Liver (tissue), 8 donors: ENCODE measurements at regions not wholly inside any gene's neighbourhood (a gene's known extent, or its start where the extent isn't known, plus 50 kb on each side); places are given as distances from the start of the nearest gene placed in this dataset.

ENCODE experiments used
- DNase-seq: peaks from one replicate; pipeline ENCODE4 v3.0.0-alpha.2; 2017; ENCODE audit warnings: low spot score
- H3K27ac ChIP-seq, 2 donors: one replicate each; pipeline ENCODE4 v1.7.0; 2013; ENCODE audit warnings: inconsistent platforms in 2 of 2, low read length in 2 of 2, control low read depth in 1 of 2, low read depth in 1 of 2, mild to moderate bottlenecking in 1 of 2
- H3K27me3 ChIP-seq, 4 donors: one replicate each; pipeline versions ENCODE4 v1.6.1 to v1.7.0; 2013; ENCODE audit warnings: low read length in 3 of 4, inconsistent platforms in 1 of 4, mild to moderate bottlenecking in 1 of 4, moderate library complexity in 1 of 4; ENCODE audit not compliant: control insufficient read depth in 4 of 4, insufficient read depth in 4 of 4
- H3K36me3 ChIP-seq, 4 donors: one replicate each; pipeline versions ENCODE4 v1.6.1 to v1.7.0; 2013; ENCODE audit warnings: low read length in 3 of 4, mild to moderate bottlenecking in 3 of 4, low read depth in 1 of 4, moderate library complexity in 1 of 4; ENCODE audit not compliant: control insufficient read depth in 4 of 4, insufficient read depth in 3 of 4
- H3K4me1 ChIP-seq, 4 donors: one replicate each; pipeline versions ENCODE4 v1.6.1 to v1.7.0; 2013; ENCODE audit warnings: low read length in 3 of 4, mild to moderate bottlenecking in 3 of 4, moderate library complexity in 1 of 4; ENCODE audit not compliant: control insufficient read depth in 4 of 4, insufficient read depth in 4 of 4
- H3K4me3 ChIP-seq, 3 donors: one replicate each; pipeline versions ENCODE4 v1.6.1 to v1.7.0; 2013; ENCODE audit warnings: low read length in 3 of 3, control low read depth in 1 of 3, low read depth in 1 of 3, mild to moderate bottlenecking in 1 of 3
- H3K9ac ChIP-seq, 2 donors: one replicate each; pipeline ENCODE4 v1.7.0; 2013; ENCODE audit warnings: low read length in 2 of 2, mild to moderate bottlenecking in 2 of 2, moderate library complexity in 2 of 2, control low read depth in 1 of 2, low read depth in 1 of 2
- H3K9me3 ChIP-seq, 4 donors: one replicate each; pipeline versions ENCODE4 v1.6.1 to v1.7.0; 2013; ENCODE audit warnings: low read length in 3 of 4; ENCODE audit not compliant: control insufficient read depth in 4 of 4
- ATF3 ChIP-seq: IDR thresholded peaks from 2 replicates; pipeline ENCODE4 v1.6.1; 2016; ENCODE audit warnings: antibody characterized with exemption
- CTCF ChIP-seq: fragments of 150-350 bp; IDR thresholded peaks from 2 replicates; pipeline ENCODE4 v1.5.1; 2017; ENCODE audit warnings: improper control_type of control experiment, low read depth, low read length; ENCODE audit not compliant: missing input control
- EGR1 ChIP-seq, 2 donors: IDR thresholded peaks; 2 replicates each; pipeline ENCODE4 v1.6.1; 2016 to 2018; ENCODE audit warnings: antibody characterized with exemption in 2 of 2, low read depth in 2 of 2
- FOXA1 ChIP-seq: IDR thresholded peaks from 2 replicates; pipeline ENCODE4 v1.6.1; 2016; ENCODE audit warnings: antibody characterized with exemption
- FOXA2 ChIP-seq: IDR thresholded peaks from 2 replicates; pipeline ENCODE4 v1.6.1; 2016; ENCODE audit warnings: antibody characterized with exemption
- GABPA ChIP-seq, 2 donors: IDR thresholded peaks in 1 of 2; conservative IDR thresholded peaks in 1 of 2; 2 replicates each; pipeline ENCODE4 v1.6.1; 2016; ENCODE audit warnings: antibody characterized with exemption in 2 of 2, mild to moderate bottlenecking in 1 of 2, moderate library complexity in 1 of 2
- HNF4A ChIP-seq, 2 donors: conservative IDR thresholded peaks; 2 replicates each; pipeline ENCODE4 v1.6.1; 2016; ENCODE audit warnings: antibody characterized with exemption in 2 of 2, mild to moderate bottlenecking in 2 of 2
- HNF4G ChIP-seq: IDR thresholded peaks from 2 replicates; pipeline ENCODE4 v1.6.1; 2016; ENCODE audit warnings: antibody characterized with exemption
- JUND ChIP-seq, 2 donors: IDR thresholded peaks; 2 replicates each; pipeline ENCODE4 v1.6.1; 2016; ENCODE audit warnings: antibody characterized with exemption in 2 of 2
- MAX ChIP-seq: IDR thresholded peaks from 2 replicates; pipeline ENCODE4 v1.6.1; 2016; ENCODE audit warnings: antibody characterized with exemption
- NR2F2 ChIP-seq: IDR thresholded peaks from 2 replicates; pipeline ENCODE4 v1.6.1; 2016; ENCODE audit warnings: antibody characterized with exemption
- RAD21 ChIP-seq, 2 donors: IDR thresholded peaks; 2 replicates each; pipeline ENCODE4 v1.6.1; 2016; ENCODE audit warnings: antibody characterized with exemption in 2 of 2, mild to moderate bottlenecking in 2 of 2
- REST ChIP-seq: IDR thresholded peaks from 2 replicates; pipeline ENCODE4 v1.6.1; 2016; ENCODE audit warnings: antibody characterized with exemption, mild to moderate bottlenecking
- RXRA ChIP-seq, 2 donors: IDR thresholded peaks; 2 replicates each; pipeline ENCODE4 v1.6.1; 2017 to 2018; ENCODE audit warnings: antibody characterized with exemption in 2 of 2, mild to moderate bottlenecking in 1 of 2
- SP1 ChIP-seq: IDR thresholded peaks from 2 replicates; pipeline ENCODE4 v1.6.1; 2018; ENCODE audit warnings: antibody characterized with exemption, mild to moderate bottlenecking
- TAF1 ChIP-seq: conservative IDR thresholded peaks from 2 replicates; pipeline ENCODE4 v1.6.1; 2016; ENCODE audit warnings: antibody characterized with exemption, mild to moderate bottlenecking
- YY1 ChIP-seq: IDR thresholded peaks from 2 replicates; pipeline ENCODE4 v1.6.1; 2016; ENCODE audit warnings: antibody characterized with exemption, mild to moderate bottlenecking
- WGBS: extraction: QIAGEN DNeasy Blood & Tissue Kit; methylation state at CpG from one replicate; pipeline ENCODE4 v1.1.7; 2013; 5-methylcytosine and 5-hydroxymethylcytosine counted together
- TF ChIP-seq, protein P1 (sequence below): IDR thresholded peaks from 2 replicates; pipeline ENCODE4 v1.6.1; 2016; ENCODE audit warnings: antibody characterized with exemption
- donor health status: healthy.
- donor health status: healthy.
- donor health status: healthy.
- donor health status: healthy.
- donor health status: healthy.

DNA sequence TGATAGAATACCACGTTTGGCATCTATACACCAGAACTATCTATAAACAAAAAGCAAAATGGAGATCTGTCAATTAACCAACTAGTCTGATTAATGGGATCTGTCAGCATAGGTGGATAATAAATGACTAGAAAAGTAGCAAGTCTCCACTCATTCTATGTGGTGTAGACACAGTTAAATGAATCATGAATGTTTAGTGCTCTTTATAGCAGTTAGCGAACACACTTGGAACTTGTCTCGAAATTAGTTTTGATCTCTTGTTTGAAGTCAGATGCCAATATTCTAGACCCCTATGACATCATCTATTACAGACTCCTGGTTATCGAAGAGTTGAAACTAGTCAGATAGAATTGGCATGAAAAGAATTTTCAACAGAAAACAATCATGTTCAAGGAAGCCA lies 259.7 kb downstream of the AHR start:
- H3K9ac ChIP-seq: no peak overlapping the region
- TF ChIP-seq YY1 (no peak), RAD21 (IDR thresholded peaks at IDR 0.05) (no peak), TAF1 (no peak), ATF3 (no peak), CTCF (no peak), JUND (IDR thresholded peaks at IDR 0.05) (no peak), GABPA (IDR thresholded peaks at IDR 0.05 in 1 of 2, conservative IDR thresholded peaks at IDR 0.05 in 1 of 2) (no peak), MAX (no peak), HNF4G (no peak), REST (no peak), HNF4A (conservative IDR thresholded peaks at IDR 0.05) (no peak), FOXA1 (no peak), RXRA (IDR thresholded peaks at IDR 0.05) (no peak), EGR1 (IDR thresholded peaks at IDR 0.05; ENCODE audit: low read depth in 2 of 2) (no peak), FOXA2 (no peak)
- no peaks in the 10 kb centered on the region for H3K9me3 ChIP-seq
- WGBS: 65% methylated on average over 4 of the region's 4 CpGs
- DNase-seq: no peak
- H3K4me3 ChIP-seq: no peak overlapping the region
- no peaks in the 10 kb centered on the region for H3K27me3 ChIP-seq
- no peak overlapping the region for H3K27ac ChIP-seq
- H3K4me1 ChIP-seq: peaks cover 0 to 7% (median 2%) of the 10 kb centered on the region in 4 donors
- H3K36me3 ChIP-seq: no peaks in the 10 kb centered on the region

DNA sequence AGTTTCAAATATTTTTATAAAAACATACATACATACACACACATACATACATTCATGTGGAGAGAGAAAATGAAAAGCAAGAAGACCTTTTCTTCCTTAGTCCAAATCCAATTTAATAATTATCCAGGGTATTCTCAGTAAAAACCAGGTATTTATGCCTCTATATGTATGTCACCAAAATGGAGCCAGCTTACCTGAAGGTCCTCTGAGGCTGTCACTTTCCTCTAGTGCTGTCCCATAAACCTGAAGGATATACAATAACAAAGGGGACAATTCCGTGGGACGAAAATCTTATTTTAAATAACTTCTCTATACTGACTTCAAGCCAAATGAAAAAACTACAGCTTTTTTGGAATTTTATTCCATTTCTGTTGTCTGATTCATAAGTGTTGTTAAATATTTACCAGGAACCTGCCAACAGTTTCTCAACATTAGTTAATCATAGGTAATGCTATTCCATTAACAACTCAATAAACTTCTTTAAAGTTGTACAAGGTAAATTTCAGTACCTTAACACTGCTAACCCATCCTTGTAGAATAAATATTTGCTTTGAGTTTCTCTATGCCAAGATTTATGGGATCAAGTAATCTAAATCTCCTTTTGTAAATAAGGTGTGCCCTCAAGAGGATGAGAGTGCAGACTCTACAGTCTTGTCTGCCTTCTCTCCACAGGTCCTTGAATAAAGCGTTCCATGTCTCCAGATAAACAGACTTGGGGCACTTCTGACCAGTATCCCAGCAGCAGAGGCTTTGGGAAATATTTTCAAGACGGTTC lies 260.3 kb downstream of the AHR start:
- Histone ChIP-seq H3K9ac (no peak overlapping the region), H3K4me3 (no peak overlapping the region), H3K27me3 (no peaks in the 10 kb centered on the region), H3K27ac (peak overlapping the region in 1 of 2 donors; percentile 28), H3K9me3 (no peaks in the 10 kb centered on the region), H3K36me3 (no peaks in the 10 kb centered on the region), H3K4me1 (peaks cover 0 to 7% (median 2%) of the 10 kb centered on the region in 4 donors)
- TF ChIP-seq SP1: no peak
- TF ChIP-seq NR2F2: no peak
- TF ChIP-seq, protein P1, sequence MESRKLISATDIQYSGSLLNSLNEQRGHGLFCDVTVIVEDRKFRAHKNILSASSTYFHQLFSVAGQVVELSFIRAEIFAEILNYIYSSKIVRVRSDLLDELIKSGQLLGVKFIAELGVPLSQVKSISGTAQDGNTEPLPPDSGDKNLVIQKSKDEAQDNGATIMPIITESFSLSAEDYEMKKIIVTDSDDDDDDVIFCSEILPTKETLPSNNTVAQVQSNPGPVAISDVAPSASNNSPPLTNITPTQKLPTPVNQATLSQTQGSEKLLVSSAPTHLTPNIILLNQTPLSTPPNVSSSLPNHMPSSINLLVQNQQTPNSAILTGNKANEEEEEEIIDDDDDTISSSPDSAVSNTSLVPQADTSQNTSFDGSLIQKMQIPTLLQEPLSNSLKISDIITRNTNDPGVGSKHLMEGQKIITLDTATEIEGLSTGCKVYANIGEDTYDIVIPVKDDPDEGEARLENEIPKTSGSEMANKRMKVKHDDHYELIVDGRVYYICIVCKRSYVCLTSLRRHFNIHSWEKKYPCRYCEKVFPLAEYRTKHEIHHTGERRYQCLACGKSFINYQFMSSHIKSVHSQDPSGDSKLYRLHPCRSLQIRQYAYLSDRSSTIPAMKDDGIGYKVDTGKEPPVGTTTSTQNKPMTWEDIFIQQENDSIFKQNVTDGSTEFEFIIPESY: no peak
- no peak for TF ChIP-seq EGR1 (IDR thresholded peaks at IDR 0.05; ENCODE audit: low read depth in 2 of 2)
- no peak for TF ChIP-seq CTCF
- TF ChIP-seq GABPA (IDR thresholded peaks at IDR 0.05 in 1 of 2, conservative IDR thresholded peaks at IDR 0.05 in 1 of 2): no peak
- 71% methylated on average over 4 of the region's 4 CpGs for WGBS
- DNase-seq: no peak
